ENCODE measurements at regions not wholly inside any gene's neighbourhood (a gene's known extent, or its start where the extent isn't known, plus 50 kb on each side); places are given as distances from the start of the nearest gene placed in this dataset.

DNA sequence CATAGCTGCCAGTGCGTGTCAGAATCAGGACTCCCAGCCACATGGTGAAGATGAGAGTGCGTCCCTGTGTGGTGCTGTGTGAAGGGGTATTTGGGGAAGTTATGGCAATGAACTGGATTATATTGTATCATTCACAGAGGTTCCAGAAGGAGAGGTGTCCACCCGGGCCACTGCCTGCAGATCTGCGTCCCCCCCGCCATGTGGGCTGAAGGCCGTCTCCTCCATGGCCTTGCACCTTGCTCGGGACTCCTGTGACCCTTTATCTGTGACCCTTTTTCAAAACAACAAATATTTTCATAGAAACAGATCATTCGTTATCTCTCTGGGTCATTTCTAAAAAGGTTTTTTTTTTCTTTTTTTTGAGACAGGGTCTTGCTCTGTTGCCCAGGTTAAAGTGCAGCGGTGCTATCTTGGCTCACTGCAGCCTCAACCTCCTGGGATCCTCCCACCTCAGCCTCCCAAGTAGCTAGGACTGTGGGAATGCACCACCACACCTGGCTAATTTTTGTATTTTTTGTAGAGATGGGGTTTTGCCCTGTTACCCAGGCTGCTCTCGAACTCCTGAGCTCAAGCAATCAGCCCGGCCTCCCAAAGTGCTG is 120.2 kb upstream of the ERRFI1 start:
- DNase-seq (ENCODE audit: low read depth in 1 of 2, low spot score in 1 of 2) = no peak

GRCh38 chr1:8145545-8146202 is 119.6 kb upstream of the ERRFI1 start:
- DNase-seq (ENCODE audit: low read depth in 1 of 2, low spot score in 1 of 2) = no peak

DNA sequence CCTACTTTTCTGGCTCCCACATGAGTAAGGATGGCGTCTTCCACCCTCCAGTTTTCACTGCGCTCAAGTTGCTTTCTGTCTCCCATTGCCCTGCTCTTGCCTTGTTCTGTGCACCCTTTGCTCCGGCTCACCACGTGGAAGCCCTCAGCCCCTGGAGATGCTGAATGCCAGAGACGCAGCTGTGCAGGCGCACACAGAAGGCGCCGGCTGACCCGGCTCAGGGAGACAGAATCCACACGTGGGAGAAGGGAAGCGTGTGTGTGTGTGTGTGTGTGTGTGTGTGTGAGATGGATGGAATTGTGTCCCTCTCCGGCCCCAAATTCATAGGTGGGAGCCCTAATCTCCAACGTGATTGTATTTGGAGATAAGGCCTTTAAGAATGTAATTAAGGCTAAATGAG is 118.2 kb upstream of the ERRFI1 start:
- DNase-seq (ENCODE audit: low read depth in 1 of 2, low spot score in 1 of 2) = no peak

- DNase-seq (ENCODE audit: low read depth in 1 of 2, low spot score in 1 of 2) = no peak
Observed at GRCh38 chr1:8142955-8143629, 117.0 kb upstream of the ERRFI1 start.

GRCh38 chr1:8139941-8140340 is 113.8 kb upstream of the ERRFI1 start:
- DNase-seq (ENCODE audit: low read depth in 1 of 2, low spot score in 1 of 2) = no peak

DNA sequence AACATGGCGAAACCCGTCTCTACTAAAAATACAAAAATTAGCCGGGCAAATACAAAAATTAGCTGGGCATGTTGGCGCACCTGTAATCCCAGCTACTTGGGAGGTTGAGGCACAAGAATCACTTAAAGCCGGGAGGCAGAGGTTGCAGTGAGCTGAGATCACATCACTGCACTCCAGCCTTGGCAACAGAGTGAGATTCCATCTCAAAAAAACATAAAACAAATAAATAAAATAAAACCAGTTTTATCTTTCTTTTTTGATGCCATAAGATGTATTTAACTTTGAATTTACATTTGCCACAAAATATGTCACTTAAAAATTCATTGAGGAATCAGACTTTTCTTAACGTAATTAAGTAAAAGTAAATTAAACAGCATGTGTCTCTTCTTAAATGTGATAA is 113.3 kb upstream of the ERRFI1 start:
- DNase-seq (ENCODE audit: low read depth in 1 of 2, low spot score in 1 of 2) = no peak

GRCh38 chr1:8138673-8139072 is 112.6 kb upstream of the ERRFI1 start:
- no peak for DNase-seq (ENCODE audit: low read depth in 1 of 2, low spot score in 1 of 2)

DNA sequence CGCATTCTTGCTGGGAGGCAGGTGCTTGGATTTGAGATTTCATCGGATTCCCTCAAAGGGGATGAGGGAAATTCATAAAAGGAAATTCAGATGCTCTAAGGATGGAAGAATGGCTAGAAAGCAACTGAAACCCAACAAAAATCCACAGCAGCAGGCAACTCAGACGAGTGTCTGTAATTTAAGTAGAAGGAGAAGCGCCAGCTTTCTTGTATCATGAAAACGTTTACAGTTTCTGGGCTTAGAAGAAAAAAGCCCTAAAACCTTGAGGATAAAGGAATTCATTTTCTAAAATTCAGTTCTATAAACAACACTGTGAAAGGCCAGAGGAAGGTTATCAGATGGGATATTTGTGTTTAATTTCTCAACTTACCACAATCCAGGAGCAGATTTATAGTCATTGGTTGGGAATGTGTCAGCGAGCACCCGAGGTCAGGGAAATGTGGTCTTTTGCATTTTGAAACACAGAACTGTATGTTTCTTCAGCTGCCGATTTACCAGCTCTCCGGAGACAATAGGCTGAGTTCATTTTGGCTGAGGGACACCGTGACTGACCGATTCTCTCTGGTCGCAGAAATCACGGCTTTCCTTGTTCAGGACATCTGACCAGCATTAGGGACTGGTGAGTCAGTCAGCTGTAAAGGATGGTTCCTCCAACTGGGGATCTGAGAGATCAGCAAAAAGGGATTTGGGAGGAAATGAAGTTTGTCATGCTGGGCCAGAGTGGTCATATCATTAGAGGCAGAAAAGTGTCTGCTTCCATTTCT is 111.6 kb upstream of the ERRFI1 start:
- DNase-seq (ENCODE audit: low read depth in 1 of 2, low spot score in 1 of 2) = no peak

DNA sequence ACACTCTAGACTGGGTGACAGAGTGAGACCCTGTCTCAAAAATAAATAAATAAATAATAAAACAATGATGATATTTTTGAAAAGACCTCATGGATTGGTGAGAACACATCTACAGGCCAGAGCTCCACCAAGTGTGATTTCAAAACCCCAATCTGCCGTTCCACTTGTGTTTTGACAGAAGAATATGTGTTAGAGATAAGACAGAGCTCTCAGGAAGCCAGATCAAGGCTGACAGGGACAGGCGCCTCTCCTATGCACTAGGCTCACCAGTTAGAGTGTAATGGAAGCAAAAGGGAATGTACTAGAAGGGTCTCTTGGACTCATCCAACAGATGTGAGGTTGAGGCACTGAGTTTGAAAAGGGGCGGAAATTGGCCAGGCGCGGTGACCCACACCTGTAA is 110.7 kb upstream of the ERRFI1 start:
- DNase-seq (ENCODE audit: low read depth in 1 of 2, low spot score in 1 of 2) = no peak

GRCh38 chr1:8135250-8135649 is 109.1 kb upstream of the ERRFI1 start:
- DNase-seq (ENCODE audit: low read depth in 1 of 2, low spot score in 1 of 2) = no peak

- no peak for DNase-seq (ENCODE audit: low read depth in 1 of 2, low spot score in 1 of 2)
Observed at GRCh38 chr1:8134546-8135235, 108.6 kb upstream of the ERRFI1 start.

GRCh38 chr1:8133657-8134430 is 107.7 kb upstream of the ERRFI1 start:
- no peak for DNase-seq (ENCODE audit: low read depth in 1 of 2, low spot score in 1 of 2)

- DNase-seq (ENCODE audit: low read depth in 1 of 2, low spot score in 1 of 2) = no peak
Observed at GRCh38 chr1:8133190-8133589, 107.1 kb upstream of the ERRFI1 start.

- no peak for DNase-seq (ENCODE audit: low read depth in 1 of 2, low spot score in 1 of 2)
Observed at GRCh38 chr1:8127171-8127641, 101.1 kb upstream of the ERRFI1 start.

GRCh38 chr1:8122477-8123407 is 96.6 kb upstream of the ERRFI1 start:
- DNase-seq (ENCODE audit: low read depth in 1 of 2, low spot score in 1 of 2) = no peak

DNA sequence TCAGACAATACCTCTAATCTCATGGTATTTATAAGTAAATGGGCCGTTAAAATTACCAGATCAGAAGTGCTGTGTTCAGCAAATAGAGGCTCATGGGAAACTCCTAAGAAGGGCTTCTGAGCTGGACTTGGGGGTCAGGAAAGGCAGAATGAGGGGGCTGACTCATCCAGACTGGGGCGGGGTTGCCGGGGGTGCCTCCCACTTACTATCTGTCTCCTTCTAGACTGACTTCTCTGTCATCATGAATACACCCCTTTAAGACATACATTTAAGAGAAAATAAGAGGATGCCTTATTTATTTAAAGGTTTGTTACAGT is 96.0 kb upstream of the ERRFI1 start:
- DNase-seq (ENCODE audit: low read depth in 1 of 2, low spot score in 1 of 2) = no peak

DNA sequence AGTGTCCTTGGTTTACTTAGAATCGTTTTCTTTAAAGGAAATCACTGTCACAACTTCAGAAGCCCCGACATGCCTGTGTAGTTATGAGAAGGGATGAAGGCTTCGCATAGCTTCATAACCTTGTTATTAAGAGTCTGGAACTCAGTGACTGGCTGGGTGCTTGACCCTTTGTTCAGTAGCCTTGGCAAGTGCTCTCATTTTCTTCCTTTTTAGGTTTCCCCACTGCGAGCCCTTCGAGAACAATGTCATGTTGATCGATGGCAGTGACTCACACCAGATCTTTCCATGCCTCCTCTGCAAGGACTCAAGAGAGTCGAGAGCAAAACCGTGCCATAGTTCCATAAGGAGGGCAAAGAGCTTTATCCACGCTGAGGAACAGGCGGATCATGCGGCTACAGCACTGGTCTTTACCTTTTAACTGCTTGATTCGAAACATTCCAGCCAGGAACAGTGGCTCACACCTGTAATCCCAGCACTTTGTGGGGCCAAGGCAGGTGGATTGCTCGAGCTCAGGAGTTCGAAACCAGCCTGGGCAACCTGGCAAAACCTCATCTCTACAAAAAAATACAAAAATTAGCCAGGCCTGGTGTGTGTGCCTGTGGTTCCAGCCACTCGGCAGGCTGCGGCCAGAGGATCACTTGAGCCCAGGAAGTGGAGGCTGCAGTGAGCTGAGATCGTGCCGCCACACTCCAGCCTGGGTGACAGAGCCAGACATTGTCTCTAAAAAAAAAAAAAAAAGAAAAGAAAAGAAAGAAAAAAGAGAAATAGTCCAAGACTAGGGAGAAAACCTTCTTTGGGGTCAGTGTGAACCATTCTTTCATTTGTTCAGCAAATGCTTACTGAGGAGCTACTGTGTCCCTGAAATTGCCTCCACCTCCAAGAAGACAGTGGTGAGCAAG is 95.4 kb upstream of the ERRFI1 start:
- no peak for DNase-seq (ENCODE audit: low read depth in 1 of 2, low spot score in 1 of 2)

- DNase-seq (ENCODE audit: low read depth in 1 of 2, low spot score in 1 of 2) = no peak
Observed at GRCh38 chr1:8120693-8121260, 94.7 kb upstream of the ERRFI1 start.
